ENCODE measurements at regions not wholly inside any gene's neighbourhood (a gene's known extent, or its start where the extent isn't known, plus 50 kb on each side); places are given as distances from the start of the nearest gene placed in this dataset.

GRCh38 chr1:73722055-73722454 lies 475.9 kb downstream of the LRRIQ3 start:
- Histone ChIP-seq H2AFZ (no peak overlapping the region), H3K36me3 (ENCODE audit: low read depth) (no peaks in the 10 kb centered on the region), H4K20me1 (ENCODE audit: insufficient read depth) (no peaks in the 10 kb centered on the region), H3F3A (ENCODE audit: insufficient read depth, low read depth) (no peaks in the 10 kb centered on the region), H3K27me3 (ENCODE audit: insufficient read depth, low read depth) (no peaks in the 10 kb centered on the region), H3K27ac (no peak overlapping the region), H3K4me1 (replicated peaks; ENCODE audit: insufficient read depth) (no peaks in the 10 kb centered on the region), H3K79me2 (ENCODE audit: low read depth) (no peaks in the 10 kb centered on the region), H3K9me2 (ENCODE audit: insufficient read depth) (no peaks in the 10 kb centered on the region; the same call in 1 of the 2 replicates), H3K4me3 (no peak overlapping the region), H3K4me2 (no peak overlapping the region), H3K9me3 (ENCODE audit: insufficient read depth, low read depth) (no peaks in the 10 kb centered on the region)
- TF ChIP-seq CTCF (conservative IDR thresholded peaks at IDR 0.05) (no peak), EZH2 (IDR thresholded peaks at IDR 0.05; ENCODE audit: low read depth) (no peak)
- intact Hi-C loops (cut with micrococcal nuclease; ENCODE audit: unreplicated experiment): no loop called here
- ChIA-PET CTCF (no interaction called here), POLR2A (ENCODE audit: unreplicated experiment) (no interaction called here)
- no TSS peak for BruUV-seq (replicated peaks)
- no peak for DNase-seq

GRCh38 chr1:73717976-73718375 lies 480.0 kb downstream of the LRRIQ3 start:
- Histone ChIP-seq H2AFZ (no peak overlapping the region), H3K27me3 (ENCODE audit: insufficient read depth, low read depth) (no peaks in the 10 kb centered on the region), H3K27ac (no peak overlapping the region), H3K9me2 (ENCODE audit: insufficient read depth) (no peaks in the 10 kb centered on the region), H3K4me1 (replicated peaks; ENCODE audit: insufficient read depth) (no peaks in the 10 kb centered on the region), H3K9me3 (ENCODE audit: insufficient read depth, low read depth) (no peaks in the 10 kb centered on the region), H4K20me1 (ENCODE audit: insufficient read depth) (no peaks in the 10 kb centered on the region), H3K36me3 (ENCODE audit: low read depth) (no peaks in the 10 kb centered on the region), H3K4me3 (no peak overlapping the region), H3K79me2 (ENCODE audit: low read depth) (no peaks in the 10 kb centered on the region), H3K4me2 (no peak overlapping the region), H3F3A (ENCODE audit: insufficient read depth, low read depth) (no peaks in the 10 kb centered on the region)
- POLR2A ChIA-PET (ENCODE audit: unreplicated experiment): no interaction called here
- no peak for DNase-seq
- no peak for TF ChIP-seq EZH2 (IDR thresholded peaks at IDR 0.05; ENCODE audit: low read depth)
- no peak for TF ChIP-seq CTCF (conservative IDR thresholded peaks at IDR 0.05)
- intact Hi-C loops (cut with micrococcal nuclease; ENCODE audit: unreplicated experiment): no loop called here
- CTCF ChIA-PET: no interaction called here
- BruUV-seq (replicated peaks): no TSS peak

- ChIA-PET CTCF (no interaction called here), POLR2A (ENCODE audit: unreplicated experiment) (no interaction called here)
- no peaks in the 10 kb centered on the region for H3K36me3 ChIP-seq (ENCODE audit: low read depth)
- no peaks in the 10 kb centered on the region for H3K27me3 ChIP-seq (ENCODE audit: insufficient read depth, low read depth)
- H3K27ac ChIP-seq: no peak overlapping the region
- H3K4me2 ChIP-seq: no peak overlapping the region
- no peak for DNase-seq
- intact Hi-C loops (cut with micrococcal nuclease; ENCODE audit: unreplicated experiment): no loop called here
- H3K79me2 ChIP-seq (ENCODE audit: low read depth): no peaks in the 10 kb centered on the region
- H3K4me1 ChIP-seq (replicated peaks; ENCODE audit: insufficient read depth): no peaks in the 10 kb centered on the region
- no peaks in the 10 kb centered on the region for H4K20me1 ChIP-seq (ENCODE audit: insufficient read depth)
- no peak overlapping the region for H3K4me3 ChIP-seq
- no peaks in the 10 kb centered on the region for H3K9me3 ChIP-seq (ENCODE audit: insufficient read depth, low read depth)
- TF ChIP-seq EZH2 (IDR thresholded peaks at IDR 0.05; ENCODE audit: low read depth): no peak
- no peak for TF ChIP-seq CTCF (conservative IDR thresholded peaks at IDR 0.05)
- 0 out of 2 replicates have a peak, but pooled peaks cover 3% of the 10 kb centered on the region for H3K9me2 ChIP-seq (ENCODE audit: insufficient read depth)
- H2AFZ ChIP-seq: no peak overlapping the region
- H3F3A ChIP-seq (ENCODE audit: insufficient read depth, low read depth): no peaks in the 10 kb centered on the region
- no TSS peak for BruUV-seq (replicated peaks)
These were observed 486.9 kb downstream of the LRRIQ3 start for GRCh38 chr1:73711089-73711488.

Data from PC-9 (cell line).